Stimulated activated naive B cell treated with anti-CD40 and anti-IgM and Interleukin-4, amounts not matched to agents 10 μg/mL and 1 μg/mL and 100 μg/mL, for 72 hours (primary cell): ENCODE measurements at regions not wholly inside any gene's neighbourhood (a gene's known extent, or its start where the extent isn't known, plus 50 kb on each side); places are given as distances from the start of the nearest gene placed in this dataset.
"Not testable (repeated sequence)": the region's sequence is repeated elsewhere in the genome, so short reads cannot be mapped to it uniquely, and the experiment has no call there.

Experiments
- ATAC-seq, 2 donors: fragments of 150-1000 bp; cut with Tn5 transposase; replicated peaks; 2 replicates each; pipeline ENCODE4 v1.10.0; 2021; ENCODE audit warnings: moderate library complexity in 1 of 2
- DNase-seq: peaks from one replicate; pipeline ENCODE4 v3.0.0; 2021
- H3K27ac Mint-ChIP-seq: one replicate; pipeline ENCODE4 v1.8.0; 2022; ENCODE audit warnings: mild to moderate bottlenecking, mixed read lengths
- H3K27me3 Mint-ChIP-seq, 2 donors: one replicate each; pipeline ENCODE4 v1.8.0; 2022; ENCODE audit warnings: mixed read lengths in 2 of 2
- H3K36me3 Mint-ChIP-seq, 2 donors: one replicate each; pipeline ENCODE4 v1.8.0; 2022; ENCODE audit warnings: mixed read lengths in 2 of 2, mild to moderate bottlenecking in 1 of 2
- H3K4me1 Mint-ChIP-seq, 2 donors: one replicate each; pipeline ENCODE4 v1.8.0; 2022; ENCODE audit warnings: mixed read lengths in 2 of 2, mild to moderate bottlenecking in 1 of 2
- H3K4me3 Mint-ChIP-seq, 2 donors: one replicate each; pipeline ENCODE4 v1.8.0; 2022; ENCODE audit warnings: mild to moderate bottlenecking in 2 of 2, mixed read lengths in 2 of 2, moderate library complexity in 1 of 2
- H3K9me3 Mint-ChIP-seq, 2 donors: one replicate each; pipeline ENCODE4 v1.8.0; 2022; ENCODE audit warnings: mixed read lengths in 2 of 2, mild to moderate bottlenecking in 1 of 2

DNA sequence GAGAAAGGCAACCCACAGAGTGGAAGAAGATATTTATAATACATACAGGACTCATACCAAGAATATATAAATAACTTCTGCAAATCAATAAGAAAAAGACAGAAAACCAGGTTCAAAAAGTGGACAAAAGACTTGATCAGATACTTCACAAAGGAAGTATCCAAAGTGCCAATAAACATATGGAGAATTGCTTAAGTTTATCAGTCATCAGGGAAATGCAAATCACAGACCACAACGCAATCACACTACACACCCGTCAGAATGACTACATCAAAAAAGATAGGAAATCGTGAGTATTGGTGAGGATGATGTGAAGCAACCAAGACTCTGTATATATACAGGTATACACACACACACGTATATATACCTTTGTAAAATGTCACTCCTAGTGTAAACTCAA is 180.6 kb downstream of the FAM43A start:
- ATAC-seq (no peak), DNase-seq (no peak)
- no peaks in the 10 kb centered on the region for H3K9me3 Mint-ChIP-seq
- no peak overlapping the region for H3K27ac Mint-ChIP-seq
- no peaks in the 10 kb centered on the region for H3K36me3 Mint-ChIP-seq
- H3K4me3 Mint-ChIP-seq = no peak overlapping the region
- peaks cover 13 to 18% of the 10 kb centered on the region in 2 donors for H3K4me1 Mint-ChIP-seq
- H3K27me3 Mint-ChIP-seq = peaks cover 17 to 21% of the 10 kb centered on the region in 2 donors

DNA sequence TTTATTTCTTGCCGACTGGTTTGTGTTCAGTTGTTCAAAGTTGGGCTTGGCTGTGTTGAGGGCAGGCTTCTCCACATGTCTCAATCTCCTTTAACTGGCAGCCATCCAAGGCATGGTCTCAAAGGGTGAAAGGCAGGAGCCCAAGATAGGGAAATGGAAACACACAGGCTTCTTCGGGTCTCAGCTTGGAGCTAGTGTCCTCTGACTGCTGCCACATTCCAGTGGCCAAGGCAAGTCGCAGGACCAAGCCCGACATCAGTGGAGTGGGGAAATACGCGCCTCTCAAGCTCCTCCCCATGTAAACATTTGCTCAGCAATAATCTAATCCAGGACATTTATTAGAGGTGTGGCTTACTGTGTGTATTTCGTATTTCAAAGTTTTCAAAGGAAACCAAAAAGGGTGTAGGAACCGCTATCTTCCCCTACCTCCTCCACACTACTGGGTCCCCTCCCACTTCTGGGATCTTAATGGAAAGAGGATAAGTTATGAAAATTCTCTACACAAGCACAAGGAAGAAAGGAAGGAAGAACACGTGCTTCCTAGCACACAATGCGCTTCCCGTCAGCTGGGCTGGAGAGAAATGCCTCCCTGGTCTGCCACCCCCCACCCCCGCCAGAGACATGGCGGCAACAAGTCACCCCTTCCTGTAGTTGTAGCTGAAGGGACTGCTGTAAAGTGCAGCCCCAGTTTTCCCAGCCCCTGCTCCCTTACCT is 181.7 kb downstream of the FAM43A start:
- Mint-ChIP-seq H3K4me3 (no peak overlapping the region), H3K36me3 (no peaks in the 10 kb centered on the region), H3K27ac (no peak overlapping the region), H3K9me3 (no peaks in the 10 kb centered on the region), H3K27me3 (peaks cover 17 to 21% of the 10 kb centered on the region in 2 donors), H3K4me1 (peaks cover 11 to 19% of the 10 kb centered on the region in 2 donors)
- DNase-seq (no peak), ATAC-seq (no peak)

DNA sequence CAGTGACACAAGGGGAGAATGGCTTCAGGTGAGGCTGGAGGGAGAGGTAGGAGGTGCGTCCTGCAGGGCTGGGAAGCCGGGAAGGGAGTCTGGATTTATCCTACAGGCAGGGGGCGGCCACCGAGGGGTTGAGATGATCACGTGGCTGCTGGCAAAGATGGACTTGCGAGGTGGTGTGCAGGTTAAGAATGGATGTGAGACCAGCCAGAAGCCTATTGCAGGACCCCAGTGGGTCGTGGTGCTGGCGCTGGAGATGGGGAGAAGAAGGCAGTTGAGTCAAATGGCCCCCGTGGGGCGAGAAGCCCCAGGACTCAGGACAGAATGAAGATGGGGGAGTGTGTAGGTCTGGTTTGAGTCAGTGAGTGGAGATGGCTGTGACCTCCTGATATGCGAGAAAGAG is 183.1 kb downstream of the FAM43A start:
- no peak for DNase-seq
- H3K27ac Mint-ChIP-seq = peak overlapping the region; percentile 14
- ATAC-seq = no peak
- H3K4me1 Mint-ChIP-seq = peaks cover 5 to 22% of the 10 kb centered on the region in 2 donors
- no peaks in the 10 kb centered on the region for H3K9me3 Mint-ChIP-seq
- H3K4me3 Mint-ChIP-seq = no peak overlapping the region
- H3K36me3 Mint-ChIP-seq = no peaks in the 10 kb centered on the region
- peaks cover 9 to 21% of the 10 kb centered on the region in 2 donors for H3K27me3 Mint-ChIP-seq

DNA sequence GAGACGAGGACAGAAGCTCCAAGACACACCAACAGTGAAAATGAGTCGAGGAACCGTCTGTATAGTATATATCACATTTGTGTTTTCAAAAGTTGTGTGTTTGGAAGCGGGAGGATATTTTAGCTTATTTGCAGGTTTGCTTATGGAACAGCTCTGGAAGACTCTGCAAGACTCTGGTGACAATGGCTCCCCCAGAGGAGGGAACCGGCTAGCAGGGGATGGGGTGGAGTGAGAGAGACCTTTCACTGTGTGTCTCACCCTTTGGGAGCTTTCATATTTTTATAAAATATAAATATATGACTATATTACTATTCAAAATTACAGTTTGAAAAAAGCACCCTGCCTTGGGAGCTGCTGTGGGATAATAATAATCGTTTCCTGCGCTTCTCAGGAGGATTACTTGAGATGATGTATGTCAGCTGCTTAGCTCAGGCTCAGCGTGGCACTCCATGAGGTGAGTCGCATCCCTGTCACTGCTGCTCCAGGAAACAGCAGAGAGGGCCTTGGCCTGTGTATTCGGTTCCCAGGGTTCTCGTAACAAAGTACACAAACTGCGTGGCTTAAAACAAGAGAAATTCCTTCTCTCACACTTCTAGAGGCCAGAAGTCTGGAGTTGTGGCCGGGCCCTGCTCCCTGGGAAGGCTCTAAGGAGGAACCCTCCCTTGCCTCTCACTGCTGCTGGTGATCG is 183.9 kb downstream of the FAM43A start:
- ATAC-seq = no peak
- Mint-ChIP-seq H3K9me3 (no peaks in the 10 kb centered on the region), H3K4me3 (no peak overlapping the region), H3K27me3 (peaks cover 9 to 21% of the 10 kb centered on the region in 2 donors), H3K36me3 (no peaks in the 10 kb centered on the region), H3K27ac (no peak overlapping the region), H3K4me1 (peaks cover 7 to 22% of the 10 kb centered on the region in 2 donors)
- no peak for DNase-seq

DNA sequence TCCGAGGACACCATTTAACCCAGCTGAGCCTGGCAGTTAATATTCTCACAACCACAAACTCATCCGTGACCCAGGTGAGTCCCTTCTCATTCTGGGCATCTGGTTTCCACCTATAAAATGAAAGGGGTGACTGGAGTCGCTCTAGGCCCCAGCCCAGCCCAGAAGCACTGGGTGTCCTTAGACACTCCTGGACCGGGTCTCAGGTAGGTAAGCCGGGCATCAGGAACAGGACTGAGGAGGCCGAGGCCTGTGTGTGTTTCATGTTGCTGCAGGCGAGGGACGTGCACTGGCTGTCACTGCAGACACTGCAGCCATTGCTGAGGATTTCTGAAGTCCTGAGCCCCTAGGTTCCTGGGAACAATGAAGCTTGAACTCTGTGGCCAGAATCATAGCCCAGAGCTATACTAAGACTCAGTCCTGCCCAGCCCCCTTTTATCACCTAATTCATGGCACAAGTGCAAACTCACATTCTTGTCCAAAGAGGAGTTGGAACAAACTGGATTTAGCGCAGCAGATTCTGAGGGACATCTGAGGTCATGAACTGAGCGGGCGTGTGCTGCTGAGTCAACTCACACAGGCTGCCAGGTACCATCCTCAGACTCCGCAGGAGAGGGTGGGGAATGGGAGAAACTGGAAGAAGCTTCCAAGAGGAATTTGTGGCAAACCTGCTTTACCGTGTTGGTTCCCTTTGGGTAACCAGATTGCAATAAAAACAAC is 184.9 kb downstream of the FAM43A start:
- H3K27me3 Mint-ChIP-seq = peaks cover 13 to 27% of the 10 kb centered on the region in 2 donors
- no peaks in the 10 kb centered on the region for H3K9me3 Mint-ChIP-seq
- no peak for DNase-seq
- H3K36me3 Mint-ChIP-seq = no peaks in the 10 kb centered on the region
- no peak overlapping the region for H3K27ac Mint-ChIP-seq
- H3K4me1 Mint-ChIP-seq = peaks cover 7 to 17% of the 10 kb centered on the region in 2 donors
- ATAC-seq = no peak
- no peak overlapping the region for H3K4me3 Mint-ChIP-seq

DNA sequence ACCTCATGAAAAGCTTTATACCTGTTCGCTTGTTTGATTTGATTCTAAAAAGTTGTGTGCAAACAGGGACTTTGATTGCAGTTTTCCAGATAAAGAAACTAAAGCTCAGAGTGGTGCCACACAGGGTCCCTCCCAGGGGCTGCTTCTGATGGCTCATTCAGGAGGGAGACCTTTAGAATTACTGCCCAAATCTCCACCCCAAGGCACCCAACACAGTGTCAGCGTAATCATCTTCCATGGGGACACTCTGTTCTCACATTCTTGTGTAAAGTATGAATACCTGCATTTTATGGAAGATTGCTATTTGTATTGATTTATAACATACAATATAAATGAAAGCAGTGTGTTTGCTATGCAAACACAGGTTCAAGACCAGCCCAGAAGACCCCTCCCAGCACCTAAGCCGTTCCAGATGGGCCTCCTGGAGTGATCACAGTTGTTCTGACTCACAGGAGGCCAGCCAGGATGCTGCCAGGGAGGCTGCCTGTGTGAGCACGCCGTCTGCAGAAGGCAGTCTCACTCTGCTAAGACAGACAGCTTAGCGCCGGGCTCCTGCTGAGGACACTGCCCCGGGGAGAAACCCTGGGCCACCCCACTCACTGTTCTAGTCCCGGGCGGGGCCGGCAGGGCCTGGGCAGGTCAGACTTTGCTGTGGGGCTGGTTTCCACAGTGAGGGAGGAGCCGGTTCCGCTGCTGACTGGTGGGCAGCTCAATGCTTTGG is 185.6 kb downstream of the FAM43A start:
- Mint-ChIP-seq H3K36me3 (no peaks in the 10 kb centered on the region), H3K4me3 (peak overlapping the region in 1 of 2 donors; percentile 7), H3K27me3 (peaks cover 18 to 27% of the 10 kb centered on the region in 2 donors), H3K27ac (peak overlapping the region; percentile 67), H3K9me3 (no peaks in the 10 kb centered on the region), H3K4me1 (peaks cover 7 to 13% of the 10 kb centered on the region in 2 donors)
- ATAC-seq = peak; percentile 80 to 93
- peak; percentile 18 for DNase-seq

DNA sequence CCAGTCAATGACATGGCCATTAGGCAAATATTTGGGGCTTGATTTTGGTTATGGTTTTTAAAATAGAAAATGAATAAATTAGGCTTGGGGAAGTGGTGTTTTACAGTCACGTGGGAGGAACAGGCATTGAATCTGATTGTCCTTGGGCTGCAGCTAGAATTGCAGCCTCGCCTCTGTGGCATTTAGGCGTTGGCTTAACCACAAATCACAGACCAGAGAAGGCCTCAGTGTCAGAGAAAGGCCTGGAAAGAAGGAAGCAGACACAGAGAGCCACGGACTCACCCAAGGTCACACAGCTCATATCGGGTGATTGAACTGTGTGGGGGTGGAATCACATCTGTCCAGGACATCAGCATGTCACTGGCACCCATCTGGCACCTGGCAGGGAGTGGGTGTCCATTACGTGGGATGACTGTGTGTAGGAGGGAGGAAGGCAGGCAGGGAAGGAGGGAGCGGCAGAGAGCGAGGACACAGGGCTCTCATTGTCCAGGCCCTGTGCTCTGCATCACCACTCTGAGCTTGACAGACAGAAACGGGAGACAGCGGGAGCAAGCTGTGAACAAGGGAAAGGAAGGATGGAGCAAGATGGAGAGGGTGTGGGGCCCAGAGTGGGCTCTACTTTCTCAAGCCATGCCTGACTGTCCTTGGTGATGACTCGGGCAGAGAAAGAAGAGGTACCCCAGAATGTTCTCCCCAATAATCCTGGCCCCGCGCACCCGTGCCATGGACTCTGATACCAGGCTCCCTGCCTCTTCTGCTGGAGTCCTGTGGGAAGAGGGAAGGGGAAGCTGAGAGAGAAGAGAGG is 186.4 kb downstream of the FAM43A start:
- ATAC-seq = peak; percentile 77 to 80

DNA sequence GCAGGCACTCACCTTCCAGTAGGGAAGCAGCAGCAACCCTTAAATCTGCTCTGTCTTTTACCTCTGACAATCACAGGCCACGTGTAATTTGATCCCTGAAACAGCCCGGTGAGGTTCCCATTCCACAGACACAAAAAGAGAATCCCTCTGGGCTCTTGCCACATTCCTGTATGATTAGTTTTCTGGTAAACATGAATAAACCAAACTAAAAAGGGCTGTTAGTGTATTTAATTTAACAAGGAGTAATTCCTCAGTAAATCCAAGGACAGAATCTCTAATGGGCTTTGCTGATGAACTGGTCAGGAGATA is 186.9 kb downstream of the FAM43A start:
- Mint-ChIP-seq H3K4me3 (no peak overlapping the region), H3K27ac (no peak overlapping the region)

More for the DNA sequence above, 186.4 kb downstream of the FAM43A start:
- Mint-ChIP-seq H3K36me3 (no peaks in the 10 kb centered on the region), H3K27me3 (peaks cover 18 to 27% of the 10 kb centered on the region in 2 donors), H3K9me3 (no peaks in the 10 kb centered on the region), H3K4me3 (peak overlapping the region in 1 of 2 donors; percentile 7), H3K4me1 (peaks cover 7 to 13% of the 10 kb centered on the region in 2 donors), H3K27ac (peak overlapping the region; percentile 67)
- peak; percentile 23 for DNase-seq

DNA sequence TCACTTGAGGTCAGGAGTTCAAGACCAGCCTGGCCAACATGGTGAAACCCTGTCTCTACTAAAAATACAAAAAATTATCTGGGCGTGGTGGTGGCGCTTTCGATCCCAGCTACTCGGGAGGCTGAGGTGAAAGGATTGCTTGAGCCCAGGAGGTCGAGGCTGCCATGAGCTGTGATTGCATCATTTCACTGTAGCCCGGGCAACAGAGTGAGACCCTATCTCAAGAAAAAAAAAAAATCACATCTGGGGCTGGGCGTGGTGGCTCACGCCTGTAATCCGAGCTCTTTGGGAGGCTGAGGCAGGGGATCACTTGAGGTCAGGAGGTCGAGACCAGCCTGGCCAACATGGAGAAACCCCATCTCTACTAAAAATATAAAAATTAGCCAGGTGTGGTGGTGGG is 187.8 kb downstream of the FAM43A start:
- not testable (repeated sequence) for H3K4me3 Mint-ChIP-seq, H3K9me3 Mint-ChIP-seq, ATAC-seq, DNase-seq, H3K27ac Mint-ChIP-seq, H3K36me3 Mint-ChIP-seq
- H3K27me3 Mint-ChIP-seq = peaks cover 13 to 15% of the 10 kb centered on the region in 2 donors
- peaks cover 7 to 13% of the 10 kb centered on the region in 2 donors for H3K4me1 Mint-ChIP-seq

More for the DNA sequence above, 186.9 kb downstream of the FAM43A start:
- Mint-ChIP-seq H3K27me3 (peaks cover 18 to 21% of the 10 kb centered on the region in 2 donors), H3K4me1 (peaks cover 7 to 13% of the 10 kb centered on the region in 2 donors), H3K36me3 (no peaks in the 10 kb centered on the region), H3K9me3 (no peaks in the 10 kb centered on the region)
- ATAC-seq = no peak
- no peak for DNase-seq

DNA sequence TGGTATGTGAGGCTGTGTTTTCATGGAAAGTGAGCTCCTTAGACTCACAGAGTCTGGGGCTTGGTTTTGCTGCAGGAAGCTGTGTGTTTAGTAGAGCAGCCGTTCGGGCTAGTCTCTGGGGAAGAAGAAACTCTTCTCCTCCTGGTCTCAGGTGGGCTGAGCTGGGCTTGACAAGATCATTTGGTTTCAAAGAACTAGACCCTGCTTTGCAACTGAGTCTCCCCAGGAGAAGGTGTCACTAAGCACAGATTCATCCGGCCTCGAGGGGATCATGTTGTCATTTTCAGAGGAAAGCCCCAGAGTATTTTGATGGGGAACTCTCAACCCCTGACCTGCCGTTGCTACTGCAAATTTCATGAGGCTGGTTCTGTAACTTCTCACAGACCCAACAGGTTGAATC is 188.5 kb downstream of the FAM43A start:
- no peak overlapping the region for H3K27ac Mint-ChIP-seq
- peaks cover 9 to 15% of the 10 kb centered on the region in 2 donors for H3K4me1 Mint-ChIP-seq
- DNase-seq = no peak
- H3K4me3 Mint-ChIP-seq = no peak overlapping the region
- ATAC-seq = no peak
- H3K27me3 Mint-ChIP-seq = peaks cover 6 to 9% of the 10 kb centered on the region in 2 donors
- H3K36me3 Mint-ChIP-seq = no peaks in the 10 kb centered on the region
- no peaks in the 10 kb centered on the region for H3K9me3 Mint-ChIP-seq

DNA sequence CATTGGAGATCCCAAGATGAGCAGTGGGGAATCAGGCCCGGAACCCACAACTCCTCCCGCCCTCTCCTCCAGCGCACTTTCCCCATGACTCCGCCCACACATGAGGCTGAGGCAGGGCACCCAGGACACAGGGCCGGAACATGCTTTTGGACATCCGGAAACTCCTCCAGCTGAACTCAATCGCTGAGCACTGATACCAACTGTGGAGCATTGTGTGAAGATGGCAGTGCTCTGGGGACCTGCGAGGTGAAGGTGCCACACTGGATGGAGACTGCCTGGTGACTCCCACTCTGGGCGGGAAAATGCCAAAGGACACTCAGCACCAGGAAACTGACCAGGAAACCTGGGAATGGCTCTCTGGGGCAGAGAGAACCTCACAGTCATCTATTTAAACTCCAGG is 189.1 kb downstream of the FAM43A start:
- no peak overlapping the region for H3K4me3 Mint-ChIP-seq
- no peak overlapping the region for H3K27ac Mint-ChIP-seq
- H3K27me3 Mint-ChIP-seq = peaks cover 6 to 9% of the 10 kb centered on the region in 2 donors
- H3K4me1 Mint-ChIP-seq = peaks cover 14 to 21% of the 10 kb centered on the region in 2 donors
- H3K36me3 Mint-ChIP-seq = no peaks in the 10 kb centered on the region
- ATAC-seq (no peak), DNase-seq (no peak)
- no peaks in the 10 kb centered on the region for H3K9me3 Mint-ChIP-seq

DNA sequence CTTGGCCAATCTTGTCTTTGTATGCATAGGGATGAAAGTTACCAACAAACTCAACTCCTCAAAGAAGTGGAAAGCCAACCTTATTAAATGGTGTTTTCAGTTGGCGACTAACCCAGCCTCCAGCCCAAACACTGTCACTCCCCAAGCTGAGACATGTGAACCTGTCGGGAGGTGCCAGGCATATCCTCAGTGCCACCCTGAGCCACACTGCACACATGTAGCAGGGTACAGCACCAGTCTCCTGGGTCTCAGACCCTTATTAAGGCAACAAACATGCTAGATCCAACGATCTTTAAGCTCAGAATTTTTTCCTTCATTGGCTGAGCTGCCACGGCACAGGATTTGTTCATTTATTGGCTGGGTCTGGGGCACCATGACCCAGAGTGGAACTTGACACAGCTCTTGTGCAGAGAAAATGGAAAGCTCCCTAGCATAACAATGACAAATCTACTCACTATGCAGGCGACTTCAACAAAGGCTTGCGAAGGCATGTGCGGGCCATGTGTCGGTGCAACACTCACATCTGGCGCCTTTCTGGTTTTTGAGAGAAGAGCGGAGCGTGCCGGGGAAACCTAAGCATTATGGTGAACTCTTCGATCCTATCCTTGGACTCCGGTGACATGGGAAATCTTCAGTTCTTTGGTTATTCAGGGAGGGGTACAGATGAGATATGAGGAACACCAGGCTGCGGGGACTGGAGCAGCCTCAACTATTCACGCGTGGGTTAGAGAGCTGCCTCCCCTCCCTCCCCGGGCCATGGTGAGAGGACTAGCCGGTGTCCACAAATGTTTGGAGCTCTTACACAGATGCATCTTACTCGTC is 190.1 kb downstream of the FAM43A start:
- Mint-ChIP-seq H3K36me3 (no peaks in the 10 kb centered on the region), H3K4me1 (peaks cover 21 to 31% of the 10 kb centered on the region in 2 donors), H3K9me3 (no peaks in the 10 kb centered on the region), H3K27ac (no peak overlapping the region), H3K27me3 (peaks cover 6 to 9% of the 10 kb centered on the region in 2 donors), H3K4me3 (no peak overlapping the region)
- DNase-seq (no peak), ATAC-seq (no peak)
